GM18870 (cell line): ENCODE measurements at regions not wholly inside any gene's neighbourhood (a gene's known extent, or its start where the extent isn't known, plus 50 kb on each side); places are given as distances from the start of the nearest gene placed in this dataset.

Source experiments
- ATAC-seq: cut with Tn5 transposase; IDR thresholded peaks from one replicate; pipeline ENCODE4 v1.9.1; 2021; ENCODE audit warnings: moderate library complexity; ENCODE audit not compliant: unreplicated experiment

DNA sequence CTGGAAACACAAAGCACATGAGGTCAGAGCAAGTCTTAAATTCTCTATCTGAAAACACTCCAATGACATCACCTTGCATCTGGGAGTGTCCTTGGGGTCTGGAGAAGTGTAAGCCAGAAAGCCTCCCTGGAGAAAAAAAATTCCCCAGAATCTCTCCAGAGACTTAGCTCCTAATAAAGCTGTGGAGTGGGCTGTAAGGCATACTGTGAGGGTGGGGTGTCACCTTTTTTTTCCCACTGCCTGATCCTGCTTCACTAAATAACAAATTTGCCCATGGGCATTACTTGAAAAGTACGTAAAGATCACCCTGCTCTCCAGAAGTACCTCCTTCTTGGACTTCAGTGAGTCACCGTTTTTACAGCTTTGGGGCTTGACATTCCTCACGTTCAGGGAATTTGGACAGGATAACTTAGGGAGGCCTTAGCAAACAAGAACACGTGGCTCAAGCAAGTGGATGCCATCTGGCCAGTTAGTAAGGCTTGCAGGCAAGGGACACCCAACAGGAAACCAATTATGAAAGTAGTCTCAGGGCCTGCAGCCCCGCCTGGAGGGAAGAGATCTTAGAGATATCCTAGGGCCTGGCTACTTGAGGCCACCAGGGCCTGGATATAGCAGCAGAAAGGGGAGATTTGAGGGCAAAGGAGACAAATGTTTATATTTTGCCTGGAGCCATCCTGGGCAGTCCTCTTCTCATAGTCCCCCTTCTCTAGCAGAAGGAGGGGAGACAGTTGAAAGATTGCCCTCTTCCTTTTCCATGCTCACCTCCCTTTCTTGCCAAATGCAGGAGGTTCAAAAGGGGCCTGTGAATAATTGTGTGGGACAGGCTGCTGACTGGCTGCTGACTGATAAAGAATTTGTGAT lies 60.1 kb upstream of the PLAC1 start:
- no peak for ATAC-seq

DNA sequence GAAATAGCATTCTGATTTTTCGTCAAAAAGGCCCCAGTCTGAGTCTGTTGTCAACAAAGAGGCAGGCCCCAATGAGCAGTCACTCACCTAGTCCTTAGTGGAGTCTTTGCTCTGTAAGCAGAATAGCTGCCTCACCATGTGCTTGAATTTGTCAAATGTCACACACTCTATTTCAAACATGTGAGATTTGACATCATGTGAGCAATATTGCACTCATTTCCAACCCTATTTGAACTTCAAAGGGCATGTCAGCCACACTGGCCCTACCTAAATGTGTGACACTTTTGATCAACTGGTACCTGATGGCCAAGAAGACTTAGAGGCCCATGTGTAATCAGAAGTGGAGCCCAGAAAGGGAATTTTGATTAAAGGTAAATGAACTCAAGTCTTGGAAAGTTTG lies 59.4 kb upstream of the PLAC1 start:
- ATAC-seq: no peak

DNA sequence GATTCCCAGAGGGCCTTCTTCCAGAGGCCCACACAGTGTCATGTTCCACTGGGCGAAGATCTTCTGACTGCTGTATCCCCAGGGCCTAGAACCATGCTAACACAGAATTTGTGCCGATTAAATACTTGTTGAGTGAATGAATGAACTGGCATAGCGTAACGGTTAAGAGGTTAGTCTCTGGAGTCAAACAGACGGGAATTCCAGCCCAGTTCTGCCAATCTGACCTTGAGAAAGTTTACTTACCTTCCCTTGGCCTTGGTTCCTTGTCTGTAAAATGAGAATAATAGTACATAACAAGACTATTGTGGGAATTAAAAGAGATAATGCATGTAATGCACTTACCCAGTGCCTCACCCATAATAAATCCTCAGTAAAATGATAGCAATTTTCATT lies 58.3 kb upstream of the PLAC1 start:
- ATAC-seq: no peak

DNA sequence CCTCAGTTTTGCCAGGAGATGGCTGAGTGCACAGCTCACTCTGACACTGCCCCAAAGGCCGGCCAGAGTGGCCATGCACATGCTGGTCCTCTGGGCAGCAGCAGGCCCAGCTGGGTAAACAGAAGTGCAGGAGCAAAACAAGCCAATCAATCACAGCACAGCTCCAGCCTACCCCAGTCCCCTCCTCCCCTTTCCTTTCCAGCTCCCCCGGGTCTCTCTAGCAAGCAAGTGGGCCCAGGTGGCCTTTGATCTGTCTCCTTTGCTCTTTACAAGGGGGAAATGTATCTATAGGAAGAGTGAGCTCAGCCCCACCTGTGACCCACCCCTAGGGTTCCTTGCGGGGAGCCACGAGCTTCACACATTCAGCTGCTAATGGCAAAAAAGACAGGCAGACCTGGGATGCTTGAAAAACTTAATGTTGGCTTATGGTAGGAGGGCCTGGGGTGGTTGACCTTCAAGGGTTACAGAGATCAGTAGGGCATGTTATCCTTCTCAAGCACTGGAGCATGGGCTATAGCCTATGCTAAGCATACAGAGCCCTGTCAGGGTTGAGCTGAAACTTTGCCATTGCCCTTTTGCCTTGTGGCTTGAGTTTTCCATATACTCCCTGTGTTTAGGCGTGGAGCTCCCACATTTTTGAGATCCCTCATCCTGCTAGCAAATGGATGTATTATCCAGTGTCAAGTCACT lies 57.8 kb upstream of the PLAC1 start:
- ATAC-seq: no peak

DNA sequence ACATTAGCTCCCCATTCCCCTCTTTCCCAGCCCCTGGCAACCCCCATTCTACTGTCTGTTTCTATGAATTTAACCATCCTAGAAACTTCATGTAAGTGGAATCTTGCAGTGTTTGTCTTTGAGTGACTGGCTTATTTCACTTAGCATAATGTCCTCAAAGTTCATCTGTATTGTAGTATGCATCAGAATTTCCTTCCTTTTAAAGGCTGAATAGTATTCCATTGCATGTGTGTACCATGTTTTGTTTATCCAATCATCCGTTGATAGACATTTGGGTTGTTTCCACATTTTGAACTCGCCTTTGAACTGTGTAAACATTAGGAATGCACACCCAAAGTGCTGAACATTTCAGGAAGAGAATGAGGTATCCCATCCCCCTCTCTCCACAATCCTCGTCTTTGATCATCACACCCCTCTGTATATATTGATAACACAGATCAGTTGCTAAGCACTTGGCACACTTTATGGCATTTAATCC lies 56.4 kb upstream of the PLAC1 start:
- no peak for ATAC-seq

DNA sequence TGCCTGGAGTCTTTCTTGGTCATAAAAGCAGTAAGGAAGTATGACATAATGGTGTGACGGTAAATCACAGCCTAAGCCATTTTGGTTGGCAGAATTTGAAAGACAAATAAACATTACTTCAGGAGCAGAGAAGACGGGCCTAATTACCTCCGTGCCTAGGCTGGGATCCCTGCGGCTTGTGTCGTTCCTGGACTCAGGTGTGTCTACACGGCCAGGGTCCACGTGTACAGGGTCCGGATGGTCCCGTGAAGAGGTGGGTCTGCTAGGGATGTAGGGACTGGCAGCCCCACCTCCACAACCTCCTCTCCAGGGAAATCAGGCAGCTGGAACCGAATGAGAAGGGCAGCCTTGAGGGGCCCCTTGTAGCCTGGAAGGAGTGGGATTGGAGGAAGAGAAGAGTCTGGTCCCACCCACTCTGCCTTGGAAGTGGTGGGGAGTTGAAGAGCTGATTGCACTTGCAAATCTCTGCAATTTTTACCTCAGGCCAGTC lies 55.4 kb upstream of the PLAC1 start:
- no peak for ATAC-seq

DNA sequence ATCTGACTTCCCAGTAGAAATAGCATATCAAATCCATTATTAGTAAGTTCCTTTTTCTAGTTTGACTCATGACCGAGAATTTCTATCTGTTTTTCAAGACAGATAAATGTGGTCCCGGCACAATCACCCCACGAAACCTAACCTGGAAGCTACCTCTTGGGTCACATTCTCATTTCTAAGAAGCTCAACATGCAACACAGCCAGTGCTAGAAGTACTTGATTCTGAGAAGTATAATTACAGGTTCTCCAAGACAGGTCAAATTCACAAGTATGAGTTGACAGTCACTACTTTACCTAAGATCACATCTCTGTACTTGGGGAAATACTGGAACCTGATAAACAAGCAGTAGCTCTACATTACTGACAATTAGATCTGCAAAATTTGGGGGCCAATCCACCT lies 54.0 kb upstream of the PLAC1 start:
- no peak for ATAC-seq

DNA sequence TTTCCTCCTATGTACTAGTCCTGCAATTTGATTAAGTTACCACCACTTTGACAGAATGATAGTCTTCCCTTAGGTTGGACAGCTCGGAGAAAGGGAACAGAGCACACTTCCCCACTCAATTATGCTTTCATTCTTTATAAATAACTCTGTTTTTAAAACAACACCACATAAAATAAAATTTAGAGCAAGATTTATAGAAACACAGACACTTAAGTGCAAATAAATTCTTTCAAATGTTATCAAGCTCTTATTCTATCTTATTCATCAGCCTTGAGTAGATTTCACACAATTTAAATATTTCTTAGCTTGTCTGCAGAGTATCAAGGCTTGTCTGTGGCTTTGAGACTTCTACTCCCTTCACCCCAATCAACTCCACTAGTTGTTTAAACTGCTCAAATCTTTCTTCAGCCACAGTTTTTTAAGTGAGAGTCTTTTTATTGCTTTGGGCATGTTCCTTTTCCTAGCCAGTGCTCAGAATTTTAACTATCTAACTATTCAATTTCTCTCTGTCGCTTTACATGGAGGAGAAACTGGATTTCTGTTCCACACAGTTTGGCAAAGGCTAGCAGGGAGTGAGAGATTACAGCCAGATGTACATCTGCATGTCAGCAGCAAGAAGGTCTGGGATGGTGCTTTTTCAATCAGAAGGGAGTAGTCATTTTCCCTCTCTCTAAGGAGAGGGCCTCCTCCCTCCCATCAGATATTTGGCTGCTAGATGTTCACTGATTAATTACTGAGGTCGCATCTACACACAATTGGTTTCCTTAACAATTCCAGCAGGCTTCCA lies 53.1 kb upstream of the PLAC1 start:
- no peak for ATAC-seq
